Skeletal muscle tissue (tissue), 3 donors: ENCODE measurements at regions not wholly inside any gene's neighbourhood (a gene's known extent, or its start where the extent isn't known, plus 50 kb on each side); places are given as distances from the start of the nearest gene placed in this dataset.
"Not testable (repeated sequence)": the region's sequence is repeated elsewhere in the genome, so short reads cannot be mapped to it uniquely, and the experiment has no call there.

Experiments used
- H3K27ac ChIP-seq: one replicate; pipeline ENCODE4 v1.7.0; 2013; ENCODE audit warnings: mild to moderate bottlenecking, low read depth, low read length, inconsistent platforms
- H3K27me3 ChIP-seq, 3 donors: one replicate each; pipeline ENCODE4 v1.7.0; 2013; ENCODE audit warnings: low read length in 3 of 3; ENCODE audit not compliant: control insufficient read depth in 3 of 3, insufficient read depth in 3 of 3
- H3K36me3 ChIP-seq, 3 donors: one replicate each; pipeline ENCODE4 v1.7.0; 2013; ENCODE audit warnings: low read length in 3 of 3; ENCODE audit not compliant: control insufficient read depth in 3 of 3, insufficient read depth in 3 of 3
- H3K4me1 ChIP-seq, 3 donors: one replicate each; pipeline ENCODE4 v1.7.0; 2013; ENCODE audit warnings: low read length in 3 of 3, mild to moderate bottlenecking in 3 of 3; ENCODE audit not compliant: control insufficient read depth in 3 of 3, insufficient read depth in 3 of 3
- H3K4me3 ChIP-seq, 3 donors: one replicate each; pipeline ENCODE4 v1.7.0; 2013; ENCODE audit warnings: low read length in 3 of 3
- H3K9ac ChIP-seq, 3 donors: one replicate each; pipeline ENCODE4 v1.7.0; 2013; ENCODE audit warnings: low read length in 3 of 3, mild to moderate bottlenecking in 3 of 3, moderate library complexity in 2 of 3, low read depth in 1 of 3
- H3K9me3 ChIP-seq, 3 donors: one replicate each; pipeline ENCODE4 v1.7.0; 2013; ENCODE audit warnings: low read length in 3 of 3; ENCODE audit not compliant: control insufficient read depth in 3 of 3
- donor health status: Osteomylitis.

GRCh38 chr2:226164512-226164911 is 635.1 kb downstream of the IRS1 start:
- Histone ChIP-seq H3K4me3 (no peak overlapping the region), H3K4me1 (no peaks in the 10 kb centered on the region), H3K27ac (no peak overlapping the region), H3K9me3 (no peaks in the 10 kb centered on the region), H3K36me3 (no peaks in the 10 kb centered on the region), H3K27me3 (no peaks in the 10 kb centered on the region), H3K9ac (no peak overlapping the region)

GRCh38 chr2:226160617-226161016 is 639.0 kb downstream of the IRS1 start:
- H3K4me1 ChIP-seq, H3K4me3 ChIP-seq, H3K27ac ChIP-seq: not testable (repeated sequence)

GRCh38 chr2:226159875-226160479 is 639.6 kb downstream of the IRS1 start:
- Histone ChIP-seq H3K36me3 (no peaks in the 10 kb centered on the region), H3K4me3 (no peak overlapping the region), H3K27ac (no peak overlapping the region)

More at GRCh38 chr2:226160617-226161016, 639.0 kb downstream of the IRS1 start:
- not testable (repeated sequence) for H3K27me3 ChIP-seq, H3K9ac ChIP-seq, H3K9me3 ChIP-seq, H3K36me3 ChIP-seq

GRCh38 chr2:226158940-226159339 is 640.7 kb downstream of the IRS1 start:
- Histone ChIP-seq H3K27me3 (no peaks in the 10 kb centered on the region), H3K9ac (no peak overlapping the region), H3K9me3 (no peaks in the 10 kb centered on the region), H3K27ac (no peak overlapping the region), H3K4me1 (peaks cover 0 to 9% (median 0%) of the 10 kb centered on the region in 3 donors), H3K36me3 (no peaks in the 10 kb centered on the region), H3K4me3 (no peak overlapping the region)

More at GRCh38 chr2:226159875-226160479, 639.6 kb downstream of the IRS1 start:
- H3K4me1 ChIP-seq, result peaks cover 0 to 9% (median 0%) of the 10 kb centered on the region in 3 donors
- no peaks in the 10 kb centered on the region for H3K9me3 ChIP-seq
- H3K27me3 ChIP-seq, result no peaks in the 10 kb centered on the region
- H3K9ac ChIP-seq, result no peak overlapping the region

- Histone ChIP-seq H3K27ac (no peak overlapping the region), H3K4me3 (no peak overlapping the region), H3K27me3 (no peaks in the 10 kb centered on the region), H3K9ac (no peak overlapping the region), H3K9me3 (no peaks in the 10 kb centered on the region), H3K4me1 (peaks cover 0 to 14% (median 0%) of the 10 kb centered on the region in 3 donors), H3K36me3 (no peaks in the 10 kb centered on the region)
These were observed 641.4 kb downstream of the IRS1 start for GRCh38 chr2:226158229-226158628.

- Histone ChIP-seq H3K36me3 (no peaks in the 10 kb centered on the region), H3K27me3 (no peaks in the 10 kb centered on the region), H3K4me3 (no peak overlapping the region), H3K27ac (no peak overlapping the region), H3K9ac (no peak overlapping the region), H3K9me3 (no peaks in the 10 kb centered on the region), H3K4me1 (peaks cover 0 to 14% (median 0%) of the 10 kb centered on the region in 3 donors)
These were observed 644.3 kb downstream of the IRS1 start for GRCh38 chr2:226155093-226155875.

GRCh38 chr2:226154610-226155009 is 645.0 kb downstream of the IRS1 start:
- no peak overlapping the region for H3K4me3 ChIP-seq

GRCh38 chr2:226153553-226153952 is 646.1 kb downstream of the IRS1 start:
- Histone ChIP-seq H3K27me3 (no peaks in the 10 kb centered on the region), H3K9ac (no peak overlapping the region), H3K4me3 (peak overlapping the region in 1 of 3 donors; percentile 29), H3K36me3 (no peaks in the 10 kb centered on the region), H3K9me3 (no peaks in the 10 kb centered on the region), H3K4me1 (peaks cover 0 to 14% (median 0%) of the 10 kb centered on the region in 3 donors), H3K27ac (no peak overlapping the region)

More at GRCh38 chr2:226154610-226155009, 645.0 kb downstream of the IRS1 start:
- H3K27me3 ChIP-seq, result no peaks in the 10 kb centered on the region
- H3K9me3 ChIP-seq, result no peaks in the 10 kb centered on the region
- H3K27ac ChIP-seq, result peak overlapping the region; percentile 10
- H3K9ac ChIP-seq, result peak overlapping the region in 1 of 3 donors; percentile 54
- peaks cover 0 to 14% (median 0%) of the 10 kb centered on the region in 3 donors for H3K4me1 ChIP-seq
- no peaks in the 10 kb centered on the region for H3K36me3 ChIP-seq

GRCh38 chr2:226151157-226151556 is 648.5 kb downstream of the IRS1 start:
- Histone ChIP-seq H3K9me3 (no peaks in the 10 kb centered on the region), H3K27ac (peak overlapping the region; percentile 58), H3K4me1 (peaks cover 0 to 14% (median 0%) of the 10 kb centered on the region in 3 donors), H3K36me3 (no peaks in the 10 kb centered on the region), H3K9ac (no peak overlapping the region), H3K27me3 (no peaks in the 10 kb centered on the region), H3K4me3 (no peak overlapping the region)

- Histone ChIP-seq H3K4me3 (peak overlapping the region; percentile 0 to 68 (median 60)), H3K27ac (peak overlapping the region; percentile 65)
These were observed 656.5 kb downstream of the IRS1 start for GRCh38 chr2:226143091-226143490.

More at GRCh38 chr2:226143091-226143490, 656.5 kb downstream of the IRS1 start:
- Histone ChIP-seq H3K9ac (peak overlapping the region in 2 of 3 donors; percentile 3 to 68), H3K9me3 (no peaks in the 10 kb centered on the region), H3K4me1 (peaks cover 5 to 11% (median 9%) of the 10 kb centered on the region in 3 donors), H3K36me3 (no peaks in the 10 kb centered on the region), H3K27me3 (no peaks in the 10 kb centered on the region)
